ENCODE measurements at regions not wholly inside any gene's neighbourhood (a gene's known extent, or its start where the extent isn't known, plus 50 kb on each side); places are given as distances from the start of the nearest gene placed in this dataset.

- DNase-seq (no peak), ATAC-seq (no peak)
- Histone ChIP-seq H3K4me1 (no peaks in the 10 kb centered on the region), H3K27ac (no peak overlapping the region), H3K27me3 (no peaks in the 10 kb centered on the region), H3K4me3 (no peak overlapping the region), H3K36me3 (no peaks in the 10 kb centered on the region), H3K9me3 (no peaks in the 10 kb centered on the region)
- intact Hi-C loops (cut with DNase I): no loop called here
- no peak for TF ChIP-seq POLR2A (IDR thresholded peaks at IDR 0.05)
- no peak for TF ChIP-seq CTCF (IDR thresholded peaks at IDR 0.05)
- 50% methylated on average over 2 of the region's 5 CpGs for WGBS (ENCODE audit: insufficient coverage, low coverage, low lambda C conversion rate, missing lambda C conversion rate)
Observed at GRCh38 chr9:95611354-95611753, 94.6 kb upstream of the PTCH1 start.

- intact Hi-C loops (cut with DNase I): no loop called here
- no peak overlapping the region for H3K4me3 ChIP-seq
- TF ChIP-seq CTCF (IDR thresholded peaks at IDR 0.05) (no peak), POLR2A (IDR thresholded peaks at IDR 0.05) (no peak)
- no peaks in the 10 kb centered on the region for H3K9me3 ChIP-seq
- H3K36me3 ChIP-seq: no peaks in the 10 kb centered on the region
- no peaks in the 10 kb centered on the region for H3K27me3 ChIP-seq
- ATAC-seq (no peak), DNase-seq (no peak)
- no peak overlapping the region for H3K27ac ChIP-seq
- 82% methylated on average over 7 of the region's 16 CpGs for WGBS (ENCODE audit: insufficient coverage, low coverage, low lambda C conversion rate, missing lambda C conversion rate)
- H3K4me1 ChIP-seq: no peaks in the 10 kb centered on the region
Observed at GRCh38 chr9:95610006-95610785, 93.4 kb upstream of the PTCH1 start.

GRCh38 chr9:95609426-95609825, 92.7 kb upstream of the PTCH1 start:
- no peak for TF ChIP-seq CTCF (IDR thresholded peaks at IDR 0.05)
- TF ChIP-seq POLR2A (IDR thresholded peaks at IDR 0.05): no peak
- ATAC-seq: no peak
- intact Hi-C loops (cut with DNase I): no loop called here

GRCh38 chr9:95608341-95608740, 91.6 kb upstream of the PTCH1 start:
- no peaks in the 10 kb centered on the region for H3K27me3 ChIP-seq
- DNase-seq (no peak), ATAC-seq (no peak)
- H3K4me3 ChIP-seq: no peak overlapping the region
- no peak overlapping the region for H3K27ac ChIP-seq
- TF ChIP-seq POLR2A (IDR thresholded peaks at IDR 0.05) (no peak), CTCF (IDR thresholded peaks at IDR 0.05) (no peak)
- intact Hi-C loops (cut with DNase I): no loop called here
- no peaks in the 10 kb centered on the region for H3K36me3 ChIP-seq
- H3K4me1 ChIP-seq: no peaks in the 10 kb centered on the region
- 100% methylated on average over 1 of the region's 1 CpG for WGBS (ENCODE audit: insufficient coverage, low coverage, low lambda C conversion rate, missing lambda C conversion rate)
- H3K9me3 ChIP-seq: no peaks in the 10 kb centered on the region

More at GRCh38 chr9:95609426-95609825, 92.7 kb upstream of the PTCH1 start:
- H3K27ac ChIP-seq: no peak overlapping the region
- no peak for DNase-seq
- no peaks in the 10 kb centered on the region for H3K4me1 ChIP-seq
- no peaks in the 10 kb centered on the region for H3K36me3 ChIP-seq
- 78% methylated on average over 4 of the region's 7 CpGs for WGBS (ENCODE audit: insufficient coverage, low coverage, low lambda C conversion rate, missing lambda C conversion rate)
- no peak overlapping the region for H3K4me3 ChIP-seq
- no peaks in the 10 kb centered on the region for H3K9me3 ChIP-seq
- no peaks in the 10 kb centered on the region for H3K27me3 ChIP-seq

Measured in right lobe of liver (tissue), 6 donors.